ENCODE measurements at regions not wholly inside any gene's neighbourhood (a gene's known extent, or its start where the extent isn't known, plus 50 kb on each side); places are given as distances from the start of the nearest gene placed in this dataset.

DNA sequence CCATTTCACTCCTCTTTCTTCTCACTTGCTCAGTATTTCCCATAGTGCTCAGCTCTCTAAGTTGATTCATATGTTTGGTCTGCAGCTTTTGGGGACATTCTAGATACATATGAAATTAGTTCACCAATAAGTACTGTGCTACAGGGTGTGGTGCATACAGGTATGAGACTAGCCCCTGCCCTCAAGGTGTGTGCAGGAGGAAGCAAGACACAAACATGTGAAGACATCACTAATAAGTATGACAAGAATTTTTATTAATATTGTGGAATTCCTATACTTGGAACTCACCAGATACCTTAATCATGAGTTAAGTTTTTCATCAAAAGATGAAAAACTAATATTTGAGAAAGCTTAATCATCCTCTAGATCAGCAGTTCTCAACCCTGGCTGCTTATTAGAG, 505.2 kb downstream of the ZNF674 start:
- Histone ChIP-seq H3K9me3 (no peaks in the 10 kb centered on the region), H3K4me1 (no peaks in the 10 kb centered on the region), H3K27ac (no peak overlapping the region), H3K36me3 (no peaks in the 10 kb centered on the region), H3K4me3 (no peak overlapping the region), H3K27me3 (no peaks in the 10 kb centered on the region)
- intact Hi-C loops (cut with DNase I; ENCODE audit: low total_unique reads) = no loop called here
- TF ChIP-seq, protein P1, sequence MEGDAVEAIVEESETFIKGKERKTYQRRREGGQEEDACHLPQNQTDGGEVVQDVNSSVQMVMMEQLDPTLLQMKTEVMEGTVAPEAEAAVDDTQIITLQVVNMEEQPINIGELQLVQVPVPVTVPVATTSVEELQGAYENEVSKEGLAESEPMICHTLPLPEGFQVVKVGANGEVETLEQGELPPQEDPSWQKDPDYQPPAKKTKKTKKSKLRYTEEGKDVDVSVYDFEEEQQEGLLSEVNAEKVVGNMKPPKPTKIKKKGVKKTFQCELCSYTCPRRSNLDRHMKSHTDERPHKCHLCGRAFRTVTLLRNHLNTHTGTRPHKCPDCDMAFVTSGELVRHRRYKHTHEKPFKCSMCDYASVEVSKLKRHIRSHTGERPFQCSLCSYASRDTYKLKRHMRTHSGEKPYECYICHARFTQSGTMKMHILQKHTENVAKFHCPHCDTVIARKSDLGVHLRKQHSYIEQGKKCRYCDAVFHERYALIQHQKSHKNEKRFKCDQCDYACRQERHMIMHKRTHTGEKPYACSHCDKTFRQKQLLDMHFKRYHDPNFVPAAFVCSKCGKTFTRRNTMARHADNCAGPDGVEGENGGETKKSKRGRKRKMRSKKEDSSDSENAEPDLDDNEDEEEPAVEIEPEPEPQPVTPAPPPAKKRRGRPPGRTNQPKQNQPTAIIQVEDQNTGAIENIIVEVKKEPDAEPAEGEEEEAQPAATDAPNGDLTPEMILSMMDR (IDR thresholded peaks at IDR 0.05) = no peak
- TF ChIP-seq POLR2A (IDR thresholded peaks at IDR 0.05) = no peak
- no peak for DNase-seq

DNA sequence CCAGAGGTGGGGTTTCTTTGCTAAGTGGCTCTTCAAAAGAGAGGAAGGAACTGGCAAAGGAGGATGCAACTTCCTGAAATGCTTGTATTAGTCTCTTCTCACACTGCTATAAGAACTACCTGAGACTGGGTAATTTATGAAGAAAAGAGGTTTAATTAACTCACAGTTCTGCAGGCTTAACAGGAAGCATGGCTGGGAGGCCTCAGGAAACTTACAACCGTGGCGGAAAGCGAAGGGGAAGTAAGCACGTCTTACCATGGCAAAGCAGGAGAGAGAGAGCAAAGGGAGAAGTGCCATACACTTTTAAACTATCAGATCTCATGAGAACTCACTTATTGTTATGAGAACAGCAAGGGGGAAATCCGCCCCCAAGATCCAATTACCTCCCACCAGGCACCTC, 505.7 kb downstream of the ZNF674 start:
- H3K4me3 ChIP-seq = no peak overlapping the region
- no peak overlapping the region for H3K27ac ChIP-seq
- H3K9me3 ChIP-seq = no peaks in the 10 kb centered on the region
- no peaks in the 10 kb centered on the region for H3K4me1 ChIP-seq
- H3K27me3 ChIP-seq = no peaks in the 10 kb centered on the region
- H3K36me3 ChIP-seq = no peaks in the 10 kb centered on the region
- TF ChIP-seq, protein P1 (IDR thresholded peaks at IDR 0.05) = no peak
- TF ChIP-seq POLR2A (IDR thresholded peaks at IDR 0.05) = no peak
- no peak for DNase-seq
- intact Hi-C loops (cut with DNase I; ENCODE audit: low total_unique reads) = no loop called here

DNA sequence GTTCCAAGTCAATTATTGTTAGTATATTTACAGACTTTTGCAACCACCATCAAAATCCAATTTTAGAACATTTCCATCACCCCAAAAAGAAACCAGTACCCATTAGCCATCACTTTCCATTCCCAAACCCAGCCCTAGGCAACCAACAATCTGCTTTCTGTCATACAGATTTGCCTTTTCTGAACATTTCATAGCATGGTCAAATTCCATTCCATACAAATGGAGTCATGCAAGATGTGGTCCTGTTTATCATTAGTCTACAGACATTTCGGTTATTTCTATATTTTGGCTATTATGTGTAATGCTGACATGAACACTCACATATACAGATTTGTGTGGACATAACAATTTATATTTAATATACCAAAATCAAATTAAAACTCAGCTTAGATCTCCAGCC, 508.7 kb downstream of the ZNF674 start:
- H3K27ac ChIP-seq = no peak overlapping the region
- no peaks in the 10 kb centered on the region for H3K4me1 ChIP-seq
- H3K9me3 ChIP-seq = no peaks in the 10 kb centered on the region
- intact Hi-C loops (cut with DNase I; ENCODE audit: low total_unique reads) = no loop called here
- TF ChIP-seq, protein P1 (IDR thresholded peaks at IDR 0.05) = no peak
- no peak for TF ChIP-seq POLR2A (IDR thresholded peaks at IDR 0.05)
- H3K36me3 ChIP-seq = no peaks in the 10 kb centered on the region
- H3K27me3 ChIP-seq = no peaks in the 10 kb centered on the region
- DNase-seq = no peak
- H3K4me3 ChIP-seq = no peak overlapping the region

DNA sequence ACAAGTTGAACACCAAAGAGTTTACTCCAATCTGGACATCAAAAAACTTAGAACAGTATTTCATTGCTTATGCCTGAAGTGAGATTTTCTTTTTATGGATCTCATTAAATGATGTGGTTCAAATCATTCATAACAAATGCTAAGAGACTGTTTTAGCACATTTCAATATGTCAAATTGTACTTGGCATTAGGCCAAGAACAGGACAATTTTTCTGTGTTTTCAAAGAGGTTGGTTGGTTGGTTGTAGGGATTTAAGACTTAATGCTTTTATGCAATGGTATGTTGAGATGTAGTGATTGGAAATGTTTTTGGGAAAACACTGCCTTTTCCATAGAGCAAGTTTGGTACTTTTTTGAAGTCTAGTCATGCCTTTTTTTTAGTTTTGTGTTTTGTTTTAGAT, 510.4 kb downstream of the ZNF674 start:
- H3K9me3 ChIP-seq = no peaks in the 10 kb centered on the region
- no peak overlapping the region for H3K27ac ChIP-seq
- intact Hi-C loops (cut with DNase I; ENCODE audit: low total_unique reads) = no loop called here
- no peak overlapping the region for H3K4me3 ChIP-seq
- no peaks in the 10 kb centered on the region for H3K36me3 ChIP-seq
- no peak for DNase-seq
- no peaks in the 10 kb centered on the region for H3K27me3 ChIP-seq
- H3K4me1 ChIP-seq = no peaks in the 10 kb centered on the region
- no peak for TF ChIP-seq POLR2A (IDR thresholded peaks at IDR 0.05)
- TF ChIP-seq, protein P1 (IDR thresholded peaks at IDR 0.05) = no peak

DNA sequence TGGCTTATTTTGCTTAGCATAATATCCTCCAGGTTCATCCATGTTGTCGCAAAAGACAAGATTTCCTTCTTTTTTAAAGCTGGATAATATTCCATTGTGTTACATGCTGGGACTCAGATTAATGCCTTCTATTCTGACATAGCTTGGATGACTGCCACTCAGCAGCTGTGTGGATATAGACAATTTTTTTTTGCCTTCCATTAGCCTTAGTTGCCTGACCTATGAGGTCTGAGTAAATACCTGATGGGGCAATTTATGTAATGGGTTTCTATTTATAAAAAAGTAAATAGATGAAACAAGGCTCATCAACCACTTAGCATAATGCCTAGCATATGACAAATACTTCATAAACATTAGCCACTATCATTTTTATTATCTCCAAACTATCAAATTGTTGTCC, 515.4 kb downstream of the ZNF674 start:
- H3K36me3 ChIP-seq = no peaks in the 10 kb centered on the region
- intact Hi-C loops (cut with DNase I; ENCODE audit: low total_unique reads) = no loop called here
- TF ChIP-seq, protein P1 (IDR thresholded peaks at IDR 0.05) = no peak
- TF ChIP-seq POLR2A (IDR thresholded peaks at IDR 0.05) = no peak

More for the DNA sequence above, 515.4 kb downstream of the ZNF674 start:
- Histone ChIP-seq H3K27ac (no peak overlapping the region), H3K4me3 (no peak overlapping the region), H3K4me1 (no peaks in the 10 kb centered on the region), H3K27me3 (no peaks in the 10 kb centered on the region), H3K9me3 (no peaks in the 10 kb centered on the region)
- DNase-seq = no peak
